Left renal cortex interstitium (tissue), 4 donors: ENCODE measurements at regions not wholly inside any gene's neighbourhood (a gene's known extent, or its start where the extent isn't known, plus 50 kb on each side); places are given as distances from the start of the nearest gene placed in this dataset.

ENCODE experiments used
- DNase-seq, 4 donors: peaks; one replicate each; pipeline ENCODE4 v3.0.0-alpha.2; 2013; ENCODE audit warnings: low read depth in 4 of 4, low spot score in 2 of 4, missing footprints in 1 of 4

- DNase-seq = no peak
Observed at GRCh38 chr13:99620806-99621205, 119.5 kb downstream of the TM9SF2 start.

- DNase-seq = no peak
Observed at GRCh38 chr13:99619207-99619606, 117.9 kb downstream of the TM9SF2 start.

GRCh38 chr13:99617474-99618255 lies 116.4 kb downstream of the TM9SF2 start:
- peak in 1 of 4 donors; percentile 41 for DNase-seq

GRCh38 chr13:99614465-99614885 lies 113.2 kb downstream of the TM9SF2 start:
- DNase-seq = no peak
